ENCODE measurements at regions not wholly inside any gene's neighbourhood (a gene's known extent, or its start where the extent isn't known, plus 50 kb on each side); places are given as distances from the start of the nearest gene placed in this dataset.
A peak's percentile ranks its signal among the peaks of the same experiment; 100 is the strongest.

DNA sequence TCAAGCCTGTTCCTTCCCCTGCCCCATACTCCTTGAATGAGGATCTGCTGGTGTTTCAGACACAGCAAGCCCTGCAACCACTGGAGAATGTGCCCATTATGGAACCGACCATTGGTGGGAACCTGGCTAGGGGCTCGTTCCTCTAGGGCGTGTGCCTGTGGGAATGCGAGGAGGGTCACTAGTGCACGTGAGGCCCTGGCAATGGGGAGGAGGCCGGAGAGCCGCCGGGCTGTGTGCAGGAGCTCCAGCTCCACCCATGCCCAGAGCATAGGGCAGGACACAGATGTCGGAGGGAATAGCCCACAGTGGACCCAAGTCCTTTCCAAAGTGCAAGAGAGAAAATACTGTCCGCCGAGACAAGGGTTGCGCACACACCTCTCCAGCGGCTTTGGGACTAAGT, 99.3 kb downstream of the ERMARD start:
- no peaks in the 10 kb centered on the region for H4K20me1 ChIP-seq (ENCODE audit: insufficient read depth, low read length)
- H3K4me1 ChIP-seq (ENCODE audit: insufficient read depth, low read length) = no peaks in the 10 kb centered on the region
- no peak overlapping the region for H3K4me3 ChIP-seq (ENCODE audit: insufficient read depth, low read length)
- TF ChIP-seq, protein P1, sequence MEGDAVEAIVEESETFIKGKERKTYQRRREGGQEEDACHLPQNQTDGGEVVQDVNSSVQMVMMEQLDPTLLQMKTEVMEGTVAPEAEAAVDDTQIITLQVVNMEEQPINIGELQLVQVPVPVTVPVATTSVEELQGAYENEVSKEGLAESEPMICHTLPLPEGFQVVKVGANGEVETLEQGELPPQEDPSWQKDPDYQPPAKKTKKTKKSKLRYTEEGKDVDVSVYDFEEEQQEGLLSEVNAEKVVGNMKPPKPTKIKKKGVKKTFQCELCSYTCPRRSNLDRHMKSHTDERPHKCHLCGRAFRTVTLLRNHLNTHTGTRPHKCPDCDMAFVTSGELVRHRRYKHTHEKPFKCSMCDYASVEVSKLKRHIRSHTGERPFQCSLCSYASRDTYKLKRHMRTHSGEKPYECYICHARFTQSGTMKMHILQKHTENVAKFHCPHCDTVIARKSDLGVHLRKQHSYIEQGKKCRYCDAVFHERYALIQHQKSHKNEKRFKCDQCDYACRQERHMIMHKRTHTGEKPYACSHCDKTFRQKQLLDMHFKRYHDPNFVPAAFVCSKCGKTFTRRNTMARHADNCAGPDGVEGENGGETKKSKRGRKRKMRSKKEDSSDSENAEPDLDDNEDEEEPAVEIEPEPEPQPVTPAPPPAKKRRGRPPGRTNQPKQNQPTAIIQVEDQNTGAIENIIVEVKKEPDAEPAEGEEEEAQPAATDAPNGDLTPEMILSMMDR (IDR thresholded peaks at IDR 0.05; ENCODE audit: extremely low read depth, low read depth, low read length) = no peak
- no peak for DNase-seq (ENCODE audit: insufficient read length, low spot score, missing footprints)
- no peaks in the 10 kb centered on the region for H3K36me3 ChIP-seq (ENCODE audit: insufficient read depth, low read length)
- H3K27me3 ChIP-seq (ENCODE audit: insufficient read depth, low read length) = no peaks in the 10 kb centered on the region
- H3K4me2 ChIP-seq (ENCODE audit: insufficient read depth, low read length) = no peak overlapping the region
- H3K9me3 ChIP-seq (ENCODE audit: low read depth, low read length) = no peaks in the 10 kb centered on the region
- H3K79me2 ChIP-seq (ENCODE audit: insufficient read depth, low read length) = no peaks in the 10 kb centered on the region
- H2AFZ ChIP-seq (ENCODE audit: low read length) = no peak overlapping the region
- no peak overlapping the region for H3K27ac ChIP-seq (ENCODE audit: low read depth, low read length)

DNA sequence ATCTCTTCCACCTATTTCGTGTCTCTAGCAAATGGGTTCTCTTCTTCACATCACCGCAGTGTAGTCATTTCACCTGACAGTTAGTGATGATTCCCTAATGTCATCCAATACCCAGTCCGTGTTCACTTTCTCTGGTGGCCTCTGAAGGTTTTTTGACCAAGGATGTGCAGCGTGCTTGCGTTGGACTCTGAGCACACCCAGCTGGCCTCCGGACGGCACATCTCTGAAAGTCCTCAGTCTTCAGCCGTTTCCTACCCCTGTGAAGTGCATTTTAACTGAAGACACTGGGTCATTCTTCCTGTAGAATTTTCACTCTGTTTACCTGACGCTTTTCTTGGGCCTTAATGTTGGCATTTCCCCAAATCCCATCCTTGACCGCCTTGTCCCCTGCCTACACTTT, 98.7 kb downstream of the ERMARD start:
- Histone ChIP-seq H3K9me3 (ENCODE audit: low read depth, low read length) (no peaks in the 10 kb centered on the region), H3K4me3 (ENCODE audit: insufficient read depth, low read length) (no peak overlapping the region)
- peak; percentile 9 for DNase-seq (ENCODE audit: insufficient read length, low spot score, missing footprints)

DNA sequence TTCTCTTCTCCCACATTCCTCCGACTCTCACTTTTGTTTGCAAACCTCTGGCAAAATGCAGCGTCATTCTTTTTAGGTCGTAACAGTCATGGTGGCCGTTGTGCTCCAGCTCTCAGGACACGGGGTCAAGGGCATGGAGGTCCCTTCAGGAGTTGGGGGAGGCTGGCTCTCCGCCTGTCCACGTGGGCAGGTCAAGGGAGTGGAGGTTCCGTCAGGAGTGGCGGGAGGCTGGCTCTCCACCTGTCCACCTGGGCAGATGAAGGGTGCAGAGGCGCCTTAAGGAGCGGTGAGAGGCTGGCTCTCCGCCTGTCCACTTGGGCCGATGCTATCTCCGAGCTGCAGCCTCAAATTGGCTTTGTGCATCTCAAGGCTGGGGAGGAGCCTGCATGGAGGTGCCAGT, 98.0 kb downstream of the ERMARD start:
- Histone ChIP-seq H3K79me2 (ENCODE audit: insufficient read depth, low read length) (no peaks in the 10 kb centered on the region), H3K9me3 (ENCODE audit: low read depth, low read length) (no peaks in the 10 kb centered on the region), H3K4me3 (ENCODE audit: insufficient read depth, low read length) (no peak overlapping the region), H2AFZ (ENCODE audit: low read length) (no peak overlapping the region), H4K20me1 (ENCODE audit: insufficient read depth, low read length) (no peaks in the 10 kb centered on the region), H3K36me3 (ENCODE audit: insufficient read depth, low read length) (no peaks in the 10 kb centered on the region), H3K27me3 (ENCODE audit: insufficient read depth, low read length) (no peaks in the 10 kb centered on the region), H3K27ac (ENCODE audit: low read depth, low read length) (no peak overlapping the region), H3K4me1 (ENCODE audit: insufficient read depth, low read length) (no peaks in the 10 kb centered on the region), H3K4me2 (ENCODE audit: insufficient read depth, low read length) (no peak overlapping the region)
- TF ChIP-seq, protein P1 (IDR thresholded peaks at IDR 0.05; ENCODE audit: extremely low read depth, low read depth, low read length) = no peak
- DNase-seq (ENCODE audit: insufficient read length, low spot score, missing footprints) = no peak

More for the DNA sequence above, 98.7 kb downstream of the ERMARD start:
- TF ChIP-seq, protein P1 (IDR thresholded peaks at IDR 0.05; ENCODE audit: extremely low read depth, low read depth, low read length) = no peak
- H3K27me3 ChIP-seq (ENCODE audit: insufficient read depth, low read length) = no peaks in the 10 kb centered on the region
- H3K27ac ChIP-seq (ENCODE audit: low read depth, low read length) = no peak overlapping the region
- H4K20me1 ChIP-seq (ENCODE audit: insufficient read depth, low read length) = no peaks in the 10 kb centered on the region
- H3K4me2 ChIP-seq (ENCODE audit: insufficient read depth, low read length) = no peak overlapping the region
- H3K4me1 ChIP-seq (ENCODE audit: insufficient read depth, low read length) = no peaks in the 10 kb centered on the region
- H2AFZ ChIP-seq (ENCODE audit: low read length) = no peak overlapping the region
- H3K36me3 ChIP-seq (ENCODE audit: insufficient read depth, low read length) = no peaks in the 10 kb centered on the region
- no peaks in the 10 kb centered on the region for H3K79me2 ChIP-seq (ENCODE audit: insufficient read depth, low read length)

DNA sequence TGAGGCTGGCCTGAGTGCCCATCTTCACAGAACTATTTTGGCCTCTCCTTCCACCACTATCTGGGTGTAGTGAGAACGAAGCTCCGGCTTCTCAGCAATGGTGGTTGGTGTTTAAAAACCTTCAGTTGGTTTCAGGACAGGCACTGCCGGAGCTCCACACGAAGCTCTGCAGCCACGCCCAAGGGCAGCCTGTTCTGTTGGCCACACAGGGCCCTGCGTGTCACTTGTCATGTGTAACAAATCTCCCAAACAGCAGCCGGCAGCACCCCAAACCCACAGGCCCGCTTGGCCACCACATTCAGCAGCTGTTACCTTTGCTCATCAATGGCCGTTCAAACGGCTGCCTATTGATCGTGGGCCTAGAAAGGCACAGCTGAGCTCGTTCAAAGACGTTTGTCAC, 97.5 kb downstream of the ERMARD start:
- H3K79me2 ChIP-seq (ENCODE audit: insufficient read depth, low read length) = no peaks in the 10 kb centered on the region
- H3K27me3 ChIP-seq (ENCODE audit: insufficient read depth, low read length) = no peaks in the 10 kb centered on the region
- H3K4me1 ChIP-seq (ENCODE audit: insufficient read depth, low read length) = no peaks in the 10 kb centered on the region
- H3K36me3 ChIP-seq (ENCODE audit: insufficient read depth, low read length) = no peaks in the 10 kb centered on the region
- no peak overlapping the region for H2AFZ ChIP-seq (ENCODE audit: low read length)
- no peaks in the 10 kb centered on the region for H4K20me1 ChIP-seq (ENCODE audit: insufficient read depth, low read length)
- no peak overlapping the region for H3K27ac ChIP-seq (ENCODE audit: low read depth, low read length)
- TF ChIP-seq, protein P1 (IDR thresholded peaks at IDR 0.05; ENCODE audit: extremely low read depth, low read depth, low read length) = no peak
- no peak for DNase-seq (ENCODE audit: insufficient read length, low spot score, missing footprints)
- H3K9me3 ChIP-seq (ENCODE audit: low read depth, low read length) = no peaks in the 10 kb centered on the region
- H3K4me3 ChIP-seq (ENCODE audit: insufficient read depth, low read length) = no peak overlapping the region
- H3K4me2 ChIP-seq (ENCODE audit: insufficient read depth, low read length) = no peak overlapping the region

Data from osteoblast (primary cell).